Suppressor macrophage (primary cell): ENCODE measurements at regions not wholly inside any gene's neighbourhood (a gene's known extent, or its start where the extent isn't known, plus 50 kb on each side); places are given as distances from the start of the nearest gene placed in this dataset.

Source experiments
- DNase-seq, 4 experiments: peaks; one replicate each; pipeline ENCODE4 v3.0.0-alpha.2; 2020 to 2022

DNA sequence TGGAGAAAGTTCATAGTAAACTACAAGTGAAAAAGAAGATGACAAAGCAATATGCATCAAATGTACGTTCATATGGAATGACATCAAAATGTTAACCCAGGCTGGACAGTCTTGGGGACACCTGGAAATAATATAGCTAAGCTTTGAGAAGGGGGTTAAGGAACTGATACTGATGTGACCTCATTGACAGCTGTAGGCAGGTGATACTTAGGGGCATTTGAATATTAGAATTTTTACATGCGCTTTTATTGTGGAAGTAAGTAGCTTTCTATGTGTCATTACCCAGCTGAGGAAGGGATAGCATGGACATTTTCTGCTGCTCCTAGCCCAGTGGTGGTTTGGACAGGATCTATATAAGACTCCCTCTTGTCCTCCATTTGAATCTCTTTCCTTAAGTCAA lies 299.7 kb downstream of the CWC27 start:
- no peak for DNase-seq

DNA sequence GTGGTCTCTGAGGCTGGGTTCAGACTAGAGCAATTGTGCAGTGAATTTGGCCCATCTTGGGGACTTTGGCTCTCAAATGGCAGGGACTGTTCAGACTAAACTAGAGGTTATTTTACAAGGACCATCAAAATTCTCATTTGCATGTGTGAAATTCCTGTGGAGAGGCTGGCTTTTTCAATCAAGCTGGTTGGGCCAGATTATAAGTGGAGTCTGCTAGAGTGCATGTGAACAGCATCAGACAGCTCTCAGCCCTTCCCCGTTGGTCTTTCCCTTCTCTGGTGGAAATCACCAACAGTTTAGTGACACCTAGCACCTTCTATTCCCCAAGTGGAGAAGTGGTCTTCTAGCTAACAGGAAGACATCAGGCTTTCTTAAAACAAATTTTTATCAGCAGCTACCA lies 301.3 kb downstream of the CWC27 start:
- no peak for DNase-seq

DNA sequence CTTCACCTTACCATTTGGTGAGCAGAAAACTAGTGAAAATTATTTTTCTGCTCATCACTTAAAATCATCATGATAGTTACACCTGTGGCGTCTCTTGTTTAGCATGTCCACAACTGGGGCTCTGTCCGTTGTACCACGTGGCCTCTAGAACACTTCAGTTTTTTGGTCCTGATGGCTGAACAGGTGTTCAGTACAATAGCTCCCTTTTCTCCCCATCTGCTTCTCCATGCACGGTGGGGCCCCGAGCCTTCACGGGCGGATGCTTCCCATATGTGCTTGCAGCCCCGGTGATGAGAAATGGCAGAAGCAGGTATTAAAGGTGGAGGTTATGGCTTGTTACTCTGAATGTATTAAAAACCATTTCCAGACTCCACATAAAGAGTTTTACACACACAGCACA lies 304.1 kb downstream of the CWC27 start:
- DNase-seq, result no peak

DNA sequence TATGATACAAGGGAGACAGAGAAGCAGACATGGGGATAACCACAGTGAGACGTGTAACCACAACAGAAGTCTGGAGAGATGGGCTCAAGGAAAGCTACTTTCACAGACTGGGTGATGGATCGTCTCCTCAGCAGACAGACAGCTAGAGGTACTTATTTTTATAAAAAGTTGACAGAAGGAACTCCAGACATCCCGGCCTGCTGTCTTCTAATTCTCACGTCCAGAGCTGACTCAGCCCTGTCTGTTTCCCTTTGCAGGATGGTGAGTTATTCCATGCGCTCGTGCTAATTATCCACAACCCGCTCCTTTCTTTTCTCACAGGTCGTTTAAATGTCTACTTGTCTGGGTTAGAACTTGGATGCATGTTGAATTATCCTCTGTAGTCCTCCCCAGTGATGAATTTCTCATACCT lies 304.5 kb downstream of the CWC27 start:
- DNase-seq, result no peak

DNA sequence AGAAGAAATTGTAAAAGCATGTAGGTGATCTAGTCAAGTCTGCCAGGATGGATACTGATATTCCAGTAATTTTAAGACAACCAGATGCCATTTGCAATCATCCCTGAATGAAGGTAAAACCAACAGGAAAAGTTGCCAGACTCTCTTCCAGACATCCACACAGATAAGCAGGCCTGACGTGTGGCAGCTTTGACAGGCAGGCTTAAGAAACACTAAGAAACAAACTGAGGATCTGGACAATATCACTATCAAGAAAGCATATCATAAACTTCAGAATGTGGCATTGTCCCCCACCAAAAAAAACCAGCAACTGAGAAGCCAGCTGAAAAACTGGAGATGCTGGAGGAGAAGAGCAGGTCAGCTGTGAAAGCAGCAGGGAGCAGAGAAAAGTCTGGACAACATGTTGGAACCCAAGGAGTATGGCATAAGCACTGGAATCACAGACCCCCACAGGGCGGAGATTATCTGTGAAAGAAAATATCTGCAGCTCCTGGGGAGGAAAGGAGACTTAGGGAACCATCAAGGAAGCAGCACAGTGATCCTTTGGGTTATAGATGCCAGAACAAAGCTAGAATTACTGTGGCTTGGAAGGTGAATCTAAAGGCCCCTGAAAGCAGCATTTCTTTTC lies 307.0 kb downstream of the CWC27 start:
- no peak for DNase-seq

DNA sequence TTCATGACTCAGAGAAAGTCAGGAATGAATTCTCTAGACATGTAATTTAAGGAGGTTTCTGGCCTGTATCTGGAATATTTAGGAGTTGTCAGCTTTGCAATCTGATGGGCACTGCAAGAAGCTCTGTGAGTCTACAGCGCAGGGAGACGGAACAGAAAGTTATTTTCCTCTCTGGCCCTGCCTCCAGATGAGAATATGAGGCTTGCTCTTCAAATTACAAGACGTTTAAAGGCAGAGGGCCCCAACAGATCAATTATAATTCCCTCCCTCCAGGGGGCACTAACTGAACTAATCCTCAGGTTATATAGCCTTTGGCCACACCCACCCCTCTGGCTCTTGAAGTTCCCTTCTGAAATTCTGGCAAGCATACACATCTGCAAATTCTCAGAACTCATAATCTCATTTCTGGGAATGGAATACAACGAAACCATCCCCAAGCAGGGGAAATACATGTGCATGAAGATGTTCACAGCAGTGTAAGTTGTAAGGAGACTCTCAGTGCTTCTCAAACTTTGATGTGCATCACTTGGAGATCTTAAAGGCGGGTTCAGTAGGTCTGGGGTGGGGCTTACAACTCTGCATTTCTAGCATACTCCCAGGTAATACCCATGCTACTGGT lies 307.6 kb downstream of the CWC27 start:
- peak; percentile 70 to 75 (median 74) for DNase-seq

DNA sequence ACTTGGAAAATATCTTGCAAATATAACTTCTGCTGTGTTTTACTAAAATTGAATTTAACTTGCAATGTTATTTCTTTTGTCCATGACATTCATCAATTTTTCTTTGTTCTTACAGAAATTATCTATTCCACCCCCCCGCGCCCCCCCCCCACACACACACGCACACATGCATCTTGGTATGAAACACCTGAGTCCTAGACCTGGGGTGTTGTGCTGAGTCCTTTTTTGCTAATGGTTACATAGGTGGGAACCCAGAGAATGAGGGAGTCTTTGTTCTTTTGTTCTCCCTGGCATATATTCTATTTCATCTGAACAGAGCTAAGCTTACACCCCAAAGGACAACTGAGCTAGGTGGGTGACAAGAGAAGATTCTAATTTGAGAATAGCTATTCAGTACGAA lies 308.9 kb downstream of the CWC27 start:
- no peak for DNase-seq

DNA sequence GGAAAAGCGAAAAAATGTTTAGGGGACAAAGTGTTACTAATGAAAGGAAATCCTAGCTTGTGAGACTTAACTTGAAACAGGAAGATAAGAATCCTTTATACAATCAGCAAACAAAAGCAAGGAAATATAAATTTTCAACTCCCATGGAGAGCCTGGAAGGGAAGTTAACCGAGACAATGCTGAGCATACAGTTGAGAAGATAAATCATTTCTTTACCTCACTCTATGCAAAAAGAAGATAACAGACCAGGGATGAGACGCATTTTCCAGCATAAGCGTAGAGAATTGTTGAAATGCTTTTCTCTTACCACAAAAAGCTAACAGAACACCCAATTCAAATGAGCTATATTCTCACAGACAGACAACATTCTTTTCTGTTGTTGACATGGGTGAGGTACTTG lies 309.6 kb downstream of the CWC27 start:
- DNase-seq, result no peak

DNA sequence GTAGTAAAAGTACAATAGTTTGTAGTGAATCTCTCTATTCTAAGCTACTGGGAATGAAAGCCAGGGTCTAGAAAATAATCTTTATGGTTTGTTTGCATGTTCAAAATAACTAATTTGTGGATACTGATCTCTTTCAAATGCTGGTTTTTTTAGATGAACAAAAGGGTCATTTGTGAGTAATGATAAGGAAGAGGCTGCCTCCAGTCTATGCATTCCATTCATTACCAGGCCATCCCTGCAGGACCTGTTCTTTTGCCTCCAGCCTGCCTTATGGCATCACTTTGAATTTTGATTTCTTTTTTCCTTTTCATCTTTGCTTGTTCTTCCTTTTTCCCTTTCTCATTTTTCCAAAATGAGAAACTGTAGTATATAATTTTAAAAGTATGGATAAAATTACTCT lies 312.3 kb downstream of the CWC27 start:
- DNase-seq, result no peak

DNA sequence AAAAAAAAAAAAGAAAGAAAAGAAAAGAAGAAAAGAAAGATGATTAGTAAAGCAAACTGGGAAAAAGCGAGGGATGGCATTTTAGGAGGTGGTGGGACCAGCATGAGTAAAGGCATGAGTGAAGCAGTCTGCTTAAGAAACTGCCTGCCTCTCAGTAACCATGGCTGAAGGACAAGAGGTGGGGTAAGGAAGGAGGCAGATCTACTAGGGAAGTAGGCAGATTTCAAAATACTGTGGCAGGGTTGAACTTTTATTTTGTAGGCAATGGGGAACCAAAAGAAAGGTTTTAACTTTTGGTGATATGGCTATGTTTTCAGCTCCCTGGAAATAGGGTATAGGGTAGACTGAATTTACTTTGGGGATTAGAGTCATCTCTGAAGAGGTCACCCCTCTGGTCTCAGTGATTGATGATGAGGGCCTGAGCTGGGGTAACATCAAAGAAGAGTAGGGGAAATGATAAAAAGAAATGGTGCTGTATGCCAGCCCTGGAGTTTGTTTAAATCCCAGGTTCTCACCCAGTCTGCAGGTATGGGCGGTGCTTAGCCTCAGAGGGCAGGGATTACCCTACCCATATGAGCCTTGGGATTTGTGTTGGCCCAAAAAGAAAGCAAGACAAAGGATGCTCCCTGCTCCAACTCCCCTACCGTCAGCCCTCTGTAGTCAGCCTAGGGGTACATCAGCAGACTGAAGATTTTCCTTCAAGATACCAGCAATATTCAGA lies 316.2 kb downstream of the CWC27 start:
- peak; percentile 37 to 73 (median 61) for DNase-seq

DNA sequence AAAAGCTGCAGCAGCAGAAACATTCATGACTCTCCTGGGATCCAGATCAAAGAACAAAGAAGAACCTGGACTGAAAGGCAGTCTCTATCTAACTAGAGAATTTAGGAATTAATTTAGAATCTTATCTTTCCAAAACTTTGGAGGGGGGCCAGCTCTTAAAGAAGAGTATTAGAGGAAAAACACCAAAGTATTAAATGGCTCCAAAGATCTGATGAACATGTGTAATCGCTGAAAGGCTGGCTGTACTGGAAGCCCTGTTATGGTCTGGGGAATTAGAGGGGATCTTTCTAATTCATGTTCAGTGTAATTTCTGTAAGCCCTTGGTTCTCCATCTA lies 316.8 kb downstream of the CWC27 start:
- no peak for DNase-seq

DNA sequence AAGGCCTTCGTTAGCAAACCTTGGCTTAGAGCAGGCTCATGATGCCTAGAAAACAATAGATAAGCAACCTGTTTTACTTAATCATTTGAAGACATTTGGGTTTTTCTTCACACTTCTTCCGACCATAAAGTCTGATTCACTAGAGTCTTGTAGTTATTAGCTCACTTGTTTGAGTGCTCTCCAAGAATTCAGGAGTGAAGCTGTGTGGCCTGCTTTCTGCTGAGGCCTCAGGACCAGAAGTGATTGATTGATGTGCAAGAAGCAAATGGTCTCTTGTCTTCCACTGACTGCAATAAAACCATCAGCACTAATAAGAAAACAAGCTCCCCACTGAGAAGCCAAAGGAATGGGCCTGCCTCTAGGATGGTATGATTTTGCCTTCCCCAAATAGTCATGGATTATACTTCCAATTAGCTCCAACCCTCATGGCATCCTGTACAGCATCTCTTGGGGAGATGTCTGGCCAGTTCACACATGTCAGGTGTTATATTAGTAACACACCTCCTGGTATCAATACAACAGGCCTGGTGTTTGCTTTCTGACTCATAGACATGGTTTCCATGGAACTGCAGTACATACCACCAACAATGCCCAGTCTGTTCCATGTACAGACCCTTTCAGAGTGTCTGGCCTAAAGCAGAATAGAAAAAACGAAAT lies 317.6 kb downstream of the CWC27 start:
- no peak for DNase-seq

DNA sequence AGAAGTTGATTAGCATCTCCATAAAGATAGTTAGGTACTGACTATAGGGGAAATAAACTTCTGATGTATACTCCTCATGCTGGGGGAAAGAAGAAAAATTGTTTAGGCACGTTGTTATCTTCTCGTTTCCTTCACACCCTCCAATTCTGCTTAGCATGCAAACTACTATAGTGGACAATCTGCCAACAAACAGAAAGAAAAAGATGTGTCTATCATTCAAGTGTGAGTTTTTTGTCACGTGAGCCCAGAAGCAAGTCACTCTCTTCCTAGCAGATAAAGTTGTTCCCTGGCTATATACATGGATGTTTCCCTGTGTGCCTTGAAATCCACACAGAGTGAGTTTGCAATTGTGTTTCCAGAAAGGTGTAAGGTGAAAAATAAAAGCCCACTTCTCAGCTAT lies 318.4 kb downstream of the CWC27 start:
- DNase-seq, result no peak

DNA sequence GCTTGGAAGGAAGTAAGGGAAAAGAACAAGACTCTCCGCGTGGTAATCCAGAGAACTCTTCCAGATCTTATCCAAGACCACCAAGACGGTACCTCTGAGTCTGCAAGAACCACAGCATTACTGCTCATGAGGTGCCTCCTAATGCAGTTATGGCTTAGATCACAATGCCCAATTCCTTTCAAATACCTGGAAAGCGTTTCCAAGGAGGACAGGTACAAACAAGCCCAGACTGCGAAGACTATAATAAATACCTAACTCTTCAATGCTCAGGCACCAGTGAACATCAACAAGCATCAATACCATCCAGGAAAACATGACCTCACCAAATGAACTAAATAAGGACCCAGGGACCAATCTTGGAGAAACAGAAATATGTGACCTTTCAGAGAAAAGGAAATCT lies 325.5 kb downstream of the CWC27 start:
- DNase-seq, result no peak

DNA sequence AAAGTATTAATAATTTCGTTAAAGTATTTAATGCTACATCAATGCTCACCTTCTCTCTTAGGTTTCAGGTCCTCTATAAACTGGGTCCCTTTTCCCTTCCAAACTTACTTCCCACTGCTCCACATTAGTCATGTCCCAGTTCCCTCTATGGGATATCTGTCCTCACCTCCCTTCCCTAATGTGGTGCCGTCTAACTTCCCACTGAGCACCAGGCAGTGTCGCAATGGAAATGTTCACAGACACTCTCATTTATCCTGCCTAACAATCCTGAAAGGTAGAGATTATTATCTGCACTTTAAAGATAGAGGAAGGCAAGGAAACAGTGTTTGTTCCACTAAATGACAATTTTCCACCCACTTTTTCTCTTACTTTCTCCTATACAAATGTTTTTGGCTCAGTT lies 329.7 kb downstream of the CWC27 start:
- DNase-seq, result peak; percentile 8 to 38 (median 36)
